ENCODE measurements at regions not wholly inside any gene's neighbourhood (a gene's known extent, or its start where the extent isn't known, plus 50 kb on each side); places are given as distances from the start of the nearest gene placed in this dataset.
"Not testable (repeated sequence)": the region's sequence is repeated elsewhere in the genome, so short reads cannot be mapped to it uniquely, and the experiment has no call there.

DNA sequence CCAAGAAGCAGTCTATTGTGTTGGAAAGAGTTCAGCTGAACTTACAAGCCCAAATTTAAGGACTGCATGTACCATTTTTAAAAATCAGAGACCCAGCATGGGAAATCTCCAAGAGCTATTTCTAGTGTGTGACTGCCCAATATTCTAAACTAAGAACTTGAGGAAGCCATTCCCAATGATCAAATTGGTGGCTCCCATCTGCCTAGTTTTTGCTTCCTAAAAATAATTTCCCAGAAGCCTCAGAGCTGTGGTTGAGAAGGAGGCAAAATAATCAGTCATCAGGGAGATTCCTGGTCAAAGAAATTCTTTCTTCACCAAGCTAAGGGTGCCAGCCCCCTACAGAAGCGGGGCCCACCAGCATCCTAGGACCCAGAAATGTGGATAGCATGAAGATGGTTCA lies 176.1 kb upstream of the CDH5 start:
- H3K4me1 Mint-ChIP-seq: no peaks in the 10 kb centered on the region
- no peaks in the 10 kb centered on the region for H3K9me3 Mint-ChIP-seq
- peaks cover 0 to 8% (median 1%) of the 10 kb centered on the region in 3 donors for H3K27me3 Mint-ChIP-seq (ENCODE audit: low read depth in 3 of 3)
- no peak for DNase-seq
- no peak overlapping the region for H3K4me3 Mint-ChIP-seq
- H3K36me3 Mint-ChIP-seq: no peaks in the 10 kb centered on the region
- no peak overlapping the region for H3K27ac Mint-ChIP-seq

DNA sequence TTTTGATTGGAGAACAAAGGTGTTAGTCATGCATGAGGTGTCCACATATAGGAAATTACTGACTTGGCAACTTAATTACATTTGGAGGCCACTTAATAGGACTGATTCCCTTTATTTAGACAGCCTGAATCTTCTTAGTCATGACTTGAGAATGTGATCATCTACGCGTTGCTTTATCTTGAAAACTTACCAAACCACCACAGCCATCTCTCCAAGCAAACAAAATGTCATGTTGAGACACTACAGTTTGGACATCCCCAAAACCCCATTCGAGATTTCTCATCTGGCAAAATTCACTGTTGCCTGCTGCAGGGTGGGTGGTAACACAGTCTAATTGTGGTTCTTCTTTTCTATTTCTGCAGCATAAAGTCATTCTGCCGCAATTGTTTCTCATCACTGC lies 176.5 kb upstream of the CDH5 start:
- Mint-ChIP-seq H3K4me3 (no peak overlapping the region), H3K27me3 (ENCODE audit: low read depth in 3 of 3) (peaks cover 0 to 8% (median 1%) of the 10 kb centered on the region in 3 donors), H3K9me3 (no peaks in the 10 kb centered on the region), H3K27ac (no peak overlapping the region), H3K4me1 (no peaks in the 10 kb centered on the region), H3K36me3 (no peaks in the 10 kb centered on the region)
- DNase-seq: no peak

GRCh38 chr16:66188917-66189725 lies 177.4 kb upstream of the CDH5 start:
- peaks cover 0 to 8% (median 2%) of the 10 kb centered on the region in 3 donors for H3K27me3 Mint-ChIP-seq (ENCODE audit: low read depth in 3 of 3)
- H3K27ac Mint-ChIP-seq: no peak overlapping the region
- no peaks in the 10 kb centered on the region for H3K36me3 Mint-ChIP-seq
- DNase-seq: no peak
- H3K4me1 Mint-ChIP-seq: no peaks in the 10 kb centered on the region
- no peak overlapping the region for H3K4me3 Mint-ChIP-seq
- no peaks in the 10 kb centered on the region for H3K9me3 Mint-ChIP-seq

GRCh38 chr16:66186251-66186785 lies 180.2 kb upstream of the CDH5 start:
- Mint-ChIP-seq H3K27me3 (ENCODE audit: low read depth in 3 of 3) (peaks cover 2 to 12% (median 8%) of the 10 kb centered on the region in 3 donors), H3K9me3 (no peaks in the 10 kb centered on the region)

GRCh38 chr16:66182592-66182991 lies 183.9 kb upstream of the CDH5 start:
- DNase-seq: no peak
- no peaks in the 10 kb centered on the region for H3K36me3 Mint-ChIP-seq
- H3K4me1 Mint-ChIP-seq: no peaks in the 10 kb centered on the region
- H3K27ac Mint-ChIP-seq: no peak overlapping the region
- no peak overlapping the region for H3K4me3 Mint-ChIP-seq
- peaks cover 2 to 9% (median 8%) of the 10 kb centered on the region in 3 donors for H3K27me3 Mint-ChIP-seq (ENCODE audit: low read depth in 3 of 3)
- peaks cover 6 to 13% (median 11%) of the 10 kb centered on the region in 6 donors for H3K9me3 Mint-ChIP-seq

More at GRCh38 chr16:66186251-66186785, 180.2 kb upstream of the CDH5 start:
- Mint-ChIP-seq H3K4me1 (no peaks in the 10 kb centered on the region), H3K27ac (no peak overlapping the region), H3K4me3 (no peak overlapping the region), H3K36me3 (no peaks in the 10 kb centered on the region)
- no peak for DNase-seq

DNA sequence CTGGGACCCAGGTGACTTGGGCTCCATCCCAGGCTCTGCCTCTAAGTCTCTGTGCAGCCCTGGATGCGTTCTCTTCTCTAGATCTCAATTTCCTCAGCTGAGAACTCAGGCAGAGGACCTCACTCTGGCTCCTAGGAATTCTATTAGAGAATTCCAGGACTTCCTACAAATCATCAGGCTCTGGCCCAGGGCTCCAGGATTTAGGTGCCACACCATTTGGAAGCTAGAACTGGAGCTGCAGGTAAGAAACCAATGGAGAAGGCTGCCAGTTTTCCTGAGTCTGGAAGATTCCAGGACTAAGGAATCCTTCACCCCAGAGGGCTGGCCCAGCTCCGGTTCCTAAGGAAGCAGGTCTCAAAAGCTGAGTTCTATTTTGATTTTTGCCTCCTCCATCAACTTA lies 189.8 kb upstream of the CDH5 start:
- no peak for DNase-seq
- H3K4me3 Mint-ChIP-seq: no peak overlapping the region
- H3K9me3 Mint-ChIP-seq: peaks cover 8 to 13% (median 11%) of the 10 kb centered on the region in 6 donors
- H3K27me3 Mint-ChIP-seq (ENCODE audit: low read depth in 3 of 3): peaks cover 0 to 7% (median 5%) of the 10 kb centered on the region in 3 donors
- H3K27ac Mint-ChIP-seq: no peak overlapping the region
- peaks cover 0 to 3% (median 0%) of the 10 kb centered on the region in 3 donors for H3K36me3 Mint-ChIP-seq
- peaks cover 0 to 11% of the 10 kb centered on the region in 2 donors for H3K4me1 Mint-ChIP-seq

GRCh38 chr16:66176111-66176510 lies 190.4 kb upstream of the CDH5 start:
- Mint-ChIP-seq H3K4me3 (no peak overlapping the region), H3K4me1 (peaks cover 0 to 11% of the 10 kb centered on the region in 2 donors), H3K27me3 (ENCODE audit: low read depth in 3 of 3) (peaks cover 0 to 6% (median 5%) of the 10 kb centered on the region in 3 donors), H3K36me3 (peaks cover 0 to 3% (median 0%) of the 10 kb centered on the region in 3 donors), H3K27ac (no peak overlapping the region), H3K9me3 (peaks cover 8 to 13% (median 11%) of the 10 kb centered on the region in 6 donors)
- DNase-seq: no peak

DNA sequence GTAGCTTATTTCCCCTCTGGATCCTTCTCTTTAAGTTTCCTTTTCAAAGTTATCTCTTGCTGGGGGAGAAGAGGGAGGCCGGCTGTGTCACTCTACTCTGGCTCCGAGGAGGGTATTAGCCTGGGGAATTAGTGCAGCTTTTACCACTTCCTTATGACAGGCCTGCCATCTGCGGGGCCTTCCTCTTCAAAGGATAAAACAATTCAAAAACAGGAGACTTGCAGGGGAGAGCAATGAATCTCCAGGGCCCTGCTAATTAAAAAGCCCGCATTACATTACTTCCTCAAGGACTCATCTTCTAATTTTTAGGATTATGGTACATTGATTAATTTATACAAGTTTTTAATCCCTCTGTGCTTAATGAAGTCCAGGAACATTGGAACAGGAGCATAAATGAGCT lies 190.9 kb upstream of the CDH5 start:
- Mint-ChIP-seq H3K36me3 (peaks cover 0 to 3% (median 0%) of the 10 kb centered on the region in 3 donors), H3K27ac (no peak overlapping the region), H3K9me3 (peaks cover 8 to 13% (median 10%) of the 10 kb centered on the region in 6 donors), H3K4me1 (peaks cover 0 to 11% of the 10 kb centered on the region in 2 donors), H3K4me3 (no peak overlapping the region), H3K27me3 (ENCODE audit: low read depth in 3 of 3) (peaks cover 0 to 6% (median 5%) of the 10 kb centered on the region in 3 donors)
- DNase-seq: no peak

GRCh38 chr16:66175058-66175457 lies 191.4 kb upstream of the CDH5 start:
- DNase-seq: no peak
- no peak overlapping the region for H3K4me3 Mint-ChIP-seq
- H3K36me3 Mint-ChIP-seq: peaks cover 0 to 3% (median 0%) of the 10 kb centered on the region in 3 donors
- peaks cover under 1 to 11% of the 10 kb centered on the region in 2 donors for H3K4me1 Mint-ChIP-seq
- H3K27me3 Mint-ChIP-seq (ENCODE audit: low read depth in 3 of 3): peaks cover 0 to 5% (median 5%) of the 10 kb centered on the region in 3 donors
- peaks cover 5 to 9% (median 7%) of the 10 kb centered on the region in 6 donors for H3K9me3 Mint-ChIP-seq
- peak overlapping the region in 1 of 6 donors; percentile 29 for H3K27ac Mint-ChIP-seq

DNA sequence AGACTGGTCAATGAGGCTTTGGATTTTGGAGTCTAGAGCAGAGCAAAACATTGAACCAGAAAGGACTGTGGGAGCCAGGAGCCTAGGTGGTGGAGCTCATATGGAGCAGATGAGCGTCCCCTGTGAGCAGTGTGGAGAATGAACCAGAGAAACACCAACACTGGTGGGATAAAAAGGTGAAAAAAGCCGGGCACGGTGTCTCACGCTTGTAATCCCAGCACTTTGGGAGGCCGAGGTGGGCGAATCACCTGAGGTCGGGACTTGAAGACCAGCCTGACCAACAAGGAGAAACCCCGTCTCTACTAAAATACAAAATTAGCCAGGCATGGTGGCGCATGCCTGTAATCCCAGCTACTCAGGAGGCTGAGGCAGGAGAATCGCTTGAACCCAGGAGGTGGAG lies 192.7 kb upstream of the CDH5 start:
- not testable (repeated sequence) for H3K36me3 Mint-ChIP-seq; H3K27me3 Mint-ChIP-seq (ENCODE audit: low read depth in 3 of 3); DNase-seq; H3K4me3 Mint-ChIP-seq; H3K9me3 Mint-ChIP-seq; H3K27ac Mint-ChIP-seq
- H3K4me1 Mint-ChIP-seq: peaks cover 5 to 11% of the 10 kb centered on the region in 2 donors

- H3K36me3 Mint-ChIP-seq; H3K27ac Mint-ChIP-seq; H3K9me3 Mint-ChIP-seq; H3K27me3 Mint-ChIP-seq (ENCODE audit: low read depth in 3 of 3); H3K4me3 Mint-ChIP-seq; DNase-seq: not testable (repeated sequence)
- H3K4me1 Mint-ChIP-seq: peaks cover 5 to 11% of the 10 kb centered on the region in 2 donors
Observed at GRCh38 chr16:66173181-66173580, 193.3 kb upstream of the CDH5 start.

- Mint-ChIP-seq H3K36me3 (peaks cover 0 to 3% (median 0%) of the 10 kb centered on the region in 3 donors), H3K9me3 (peaks cover 0 to 2% (median 0%) of the 10 kb centered on the region in 6 donors), H3K4me1 (peaks cover 5 to 11% of the 10 kb centered on the region in 2 donors), H3K27ac (no peak overlapping the region), H3K4me3 (no peak overlapping the region), H3K27me3 (ENCODE audit: low read depth in 3 of 3) (peaks cover 0 to 4% (median 0%) of the 10 kb centered on the region in 3 donors)
- DNase-seq: no peak
Observed at GRCh38 chr16:66172463-66172862, 194.0 kb upstream of the CDH5 start.

DNA sequence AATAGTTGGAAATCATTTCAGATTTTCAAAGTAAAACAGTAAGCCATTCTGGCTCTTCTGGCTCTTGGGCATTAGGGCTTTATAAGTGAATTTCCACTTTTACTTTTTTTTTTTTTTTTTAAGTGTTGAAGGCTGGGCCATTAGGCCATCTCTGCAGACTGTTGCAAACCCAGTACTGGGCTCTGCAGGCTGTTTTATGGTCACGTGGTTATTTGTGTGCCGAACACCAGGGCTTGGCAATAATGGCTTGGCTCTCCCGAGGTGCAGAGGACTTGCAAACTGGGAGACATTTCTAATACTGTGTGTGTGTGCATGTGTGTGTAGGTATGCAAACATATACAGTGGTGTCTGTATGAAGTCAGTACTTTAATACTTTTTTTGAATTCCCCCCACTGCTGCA lies 194.9 kb upstream of the CDH5 start:
- DNase-seq: no peak
- Mint-ChIP-seq H3K27me3 (ENCODE audit: low read depth in 3 of 3) (peaks cover 0 to 4% (median 3%) of the 10 kb centered on the region in 3 donors), H3K4me1 (peaks cover 5 to 11% of the 10 kb centered on the region in 2 donors), H3K36me3 (peaks cover 0 to 3% (median 0%) of the 10 kb centered on the region in 3 donors), H3K4me3 (no peak overlapping the region), H3K9me3 (peaks cover 0 to 2% (median 0%) of the 10 kb centered on the region in 6 donors), H3K27ac (no peak overlapping the region)

DNA sequence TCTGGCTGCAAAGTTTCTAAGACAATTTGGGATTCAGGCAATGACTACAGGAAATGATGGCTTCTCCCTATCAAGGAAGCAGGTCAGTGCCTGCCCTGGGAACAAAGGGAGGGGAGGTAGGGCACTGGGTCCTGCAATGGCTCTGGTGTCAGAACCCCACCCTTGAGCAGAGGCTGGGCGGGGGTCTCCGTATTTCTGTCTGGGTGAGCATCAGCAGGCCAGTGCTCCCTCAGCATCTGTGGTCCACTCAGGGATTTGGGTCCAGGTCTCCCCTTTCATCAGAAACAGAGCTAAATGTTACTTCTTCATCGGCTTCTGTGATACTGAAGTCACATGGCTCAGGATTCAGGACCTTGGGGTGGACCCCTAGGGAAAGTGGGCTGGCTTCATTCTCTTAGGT lies 195.5 kb upstream of the CDH5 start:
- H3K27ac Mint-ChIP-seq: no peak overlapping the region
- H3K36me3 Mint-ChIP-seq: peaks cover 0 to 3% (median 0%) of the 10 kb centered on the region in 3 donors
- no peak for DNase-seq
- peaks cover 5 to 11% of the 10 kb centered on the region in 2 donors for H3K4me1 Mint-ChIP-seq
- H3K27me3 Mint-ChIP-seq (ENCODE audit: low read depth in 3 of 3): peaks cover 0 to 4% (median 3%) of the 10 kb centered on the region in 3 donors
- no peak overlapping the region for H3K4me3 Mint-ChIP-seq
- H3K9me3 Mint-ChIP-seq: peaks cover 0 to 2% (median 0%) of the 10 kb centered on the region in 6 donors
